IPS-15b (cell line): ENCODE measurements at regions not wholly inside any gene's neighbourhood (a gene's known extent, or its start where the extent isn't known, plus 50 kb on each side); places are given as distances from the start of the nearest gene placed in this dataset.

Source experiments
- H3K27me3 ChIP-seq: one replicate; pipeline ENCODE4 v1.6.1; 2013; ENCODE audit warnings: low read length; ENCODE audit not compliant: control insufficient read depth, insufficient read depth
- H3K36me3 ChIP-seq: one replicate; pipeline ENCODE4 v1.6.1; 2013; ENCODE audit warnings: low read length; ENCODE audit not compliant: control insufficient read depth, insufficient read depth
- H3K4me1 ChIP-seq: one replicate; pipeline ENCODE4 v1.6.1; 2013; ENCODE audit warnings: mild to moderate bottlenecking, low read length; ENCODE audit not compliant: control insufficient read depth, insufficient read depth
- H3K4me3 ChIP-seq: one replicate; pipeline ENCODE4 v1.5.1; 2013; ENCODE audit warnings: low read depth, low read length
- H3K9ac ChIP-seq: one replicate; pipeline ENCODE4 v1.6.1; 2013; ENCODE audit warnings: low read depth, mild to moderate bottlenecking, low read length
- H3K9me3 ChIP-seq: one replicate; pipeline ENCODE4 v1.6.1; 2013; ENCODE audit warnings: mild to moderate bottlenecking, low read length; ENCODE audit not compliant: control insufficient read depth, insufficient read depth

DNA sequence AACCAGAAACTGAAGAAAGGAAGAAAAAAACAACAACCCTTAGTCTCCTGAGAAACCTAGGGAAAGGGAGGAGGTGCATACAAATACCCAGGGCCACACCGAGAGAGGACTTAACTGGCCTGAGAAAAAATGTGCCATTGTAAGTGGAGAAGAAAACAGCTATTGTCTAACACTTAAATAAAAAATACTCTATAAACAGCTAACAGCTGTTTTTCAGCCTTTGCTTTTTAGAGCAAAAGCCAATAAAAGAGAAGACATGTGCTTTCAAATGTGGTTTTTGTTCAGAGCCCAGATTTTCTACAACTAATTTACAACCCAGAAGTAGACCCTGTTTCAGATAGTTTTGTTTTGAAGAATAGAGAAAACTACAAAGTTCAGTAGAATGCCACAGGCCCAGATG lies 56.0 kb upstream of the SLC22A16 start:
- H3K27me3 ChIP-seq: no peaks in the 10 kb centered on the region
- no peaks in the 10 kb centered on the region for H3K4me1 ChIP-seq
- H3K4me3 ChIP-seq: no peak overlapping the region
- H3K36me3 ChIP-seq: no peaks in the 10 kb centered on the region
- H3K9me3 ChIP-seq: peaks cover 4% of the 10 kb centered on the region
- no peak overlapping the region for H3K9ac ChIP-seq

DNA sequence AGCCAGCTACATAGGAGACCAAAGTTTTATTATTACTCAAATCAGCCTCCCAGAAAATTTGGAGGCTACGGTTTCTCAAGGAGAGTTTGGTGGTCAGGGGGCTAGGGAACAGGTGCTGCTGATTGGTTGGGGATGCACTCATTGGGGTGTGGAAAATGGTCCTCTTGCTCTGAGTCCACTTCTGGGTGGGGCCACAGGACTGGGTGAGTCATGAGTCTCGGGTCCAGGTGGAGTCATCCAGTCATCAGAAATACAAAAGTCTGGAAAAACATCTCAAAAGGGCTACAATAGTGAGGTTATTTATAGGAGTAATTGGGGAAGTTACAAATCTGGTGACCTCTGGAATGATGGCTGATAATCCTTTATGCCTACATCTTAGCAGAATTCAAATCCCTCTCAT lies 54.3 kb upstream of the SLC22A16 start:
- peaks cover 4% of the 10 kb centered on the region for H3K9me3 ChIP-seq
- H3K4me3 ChIP-seq: no peak overlapping the region
- no peaks in the 10 kb centered on the region for H3K4me1 ChIP-seq
- no peak overlapping the region for H3K9ac ChIP-seq
- no peaks in the 10 kb centered on the region for H3K27me3 ChIP-seq
- H3K36me3 ChIP-seq: no peaks in the 10 kb centered on the region

DNA sequence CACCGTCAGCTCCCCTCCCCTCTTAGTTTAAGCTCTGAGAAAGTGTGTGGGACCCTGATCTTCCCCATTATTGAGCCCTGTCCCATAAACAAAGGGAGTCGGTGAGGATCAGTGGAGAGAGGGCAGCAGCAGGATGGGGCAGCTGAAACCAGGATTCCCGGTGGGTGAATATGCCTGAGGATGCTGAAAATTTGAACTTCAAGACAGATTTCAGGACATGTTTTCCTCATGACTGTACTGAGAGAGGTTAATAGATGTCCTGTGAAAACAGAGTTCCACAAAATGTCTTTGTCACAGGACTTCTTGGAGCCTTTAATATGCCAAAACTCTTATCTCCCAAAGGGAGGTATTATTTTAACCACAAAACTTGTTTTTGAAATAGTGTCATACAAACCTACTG lies 53.5 kb upstream of the SLC22A16 start:
- Histone ChIP-seq H3K4me3 (no peak overlapping the region), H3K4me1 (no peaks in the 10 kb centered on the region), H3K36me3 (no peaks in the 10 kb centered on the region), H3K9ac (no peak overlapping the region), H3K27me3 (no peaks in the 10 kb centered on the region), H3K9me3 (peaks cover 2% of the 10 kb centered on the region)

DNA sequence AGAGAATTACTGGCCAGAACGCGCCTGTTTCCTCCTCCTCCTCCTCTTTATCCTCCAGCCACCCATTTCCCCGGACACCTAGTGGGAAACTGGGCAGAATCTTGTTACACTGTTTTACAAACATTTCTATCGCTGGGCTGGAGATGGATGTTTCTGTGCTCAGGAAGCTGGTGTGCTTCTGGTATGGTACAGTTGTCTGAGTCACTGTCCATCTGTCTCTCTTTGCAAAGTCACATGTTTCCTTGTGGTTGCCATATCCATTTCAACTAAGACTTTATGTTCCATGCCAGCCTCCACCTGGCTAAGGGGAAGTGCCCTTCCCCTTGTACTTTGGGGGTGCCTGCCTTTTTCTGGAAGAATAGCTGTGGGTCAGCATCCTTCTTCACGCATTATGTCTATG lies 52.9 kb upstream of the SLC22A16 start:
- Histone ChIP-seq H3K9ac (no peak overlapping the region), H3K4me1 (no peaks in the 10 kb centered on the region), H3K27me3 (no peaks in the 10 kb centered on the region), H3K9me3 (no peaks in the 10 kb centered on the region), H3K36me3 (no peaks in the 10 kb centered on the region), H3K4me3 (no peak overlapping the region)

DNA sequence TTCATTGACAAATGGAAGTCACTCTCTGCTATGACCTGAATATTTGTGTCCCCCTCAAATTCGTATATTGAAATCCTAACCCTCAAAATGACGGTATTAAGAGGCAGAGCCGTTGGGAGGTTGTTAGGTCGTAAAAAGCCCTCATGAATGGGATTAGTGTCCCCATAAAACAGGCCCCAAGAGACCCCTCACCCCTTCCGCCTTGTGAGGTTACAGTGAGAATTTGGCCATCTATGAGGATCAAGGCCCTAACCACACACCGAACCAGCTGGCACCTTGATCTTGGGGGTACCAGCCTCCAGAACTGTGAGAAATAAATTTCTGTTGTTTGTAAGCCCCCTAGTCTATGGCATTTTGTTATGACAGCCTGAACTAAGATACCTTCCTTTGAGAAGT lies 52.5 kb upstream of the SLC22A16 start:
- Histone ChIP-seq H3K4me3 (no peak overlapping the region), H3K9me3 (no peaks in the 10 kb centered on the region), H3K4me1 (no peaks in the 10 kb centered on the region), H3K36me3 (no peaks in the 10 kb centered on the region), H3K27me3 (no peaks in the 10 kb centered on the region), H3K9ac (no peak overlapping the region)

DNA sequence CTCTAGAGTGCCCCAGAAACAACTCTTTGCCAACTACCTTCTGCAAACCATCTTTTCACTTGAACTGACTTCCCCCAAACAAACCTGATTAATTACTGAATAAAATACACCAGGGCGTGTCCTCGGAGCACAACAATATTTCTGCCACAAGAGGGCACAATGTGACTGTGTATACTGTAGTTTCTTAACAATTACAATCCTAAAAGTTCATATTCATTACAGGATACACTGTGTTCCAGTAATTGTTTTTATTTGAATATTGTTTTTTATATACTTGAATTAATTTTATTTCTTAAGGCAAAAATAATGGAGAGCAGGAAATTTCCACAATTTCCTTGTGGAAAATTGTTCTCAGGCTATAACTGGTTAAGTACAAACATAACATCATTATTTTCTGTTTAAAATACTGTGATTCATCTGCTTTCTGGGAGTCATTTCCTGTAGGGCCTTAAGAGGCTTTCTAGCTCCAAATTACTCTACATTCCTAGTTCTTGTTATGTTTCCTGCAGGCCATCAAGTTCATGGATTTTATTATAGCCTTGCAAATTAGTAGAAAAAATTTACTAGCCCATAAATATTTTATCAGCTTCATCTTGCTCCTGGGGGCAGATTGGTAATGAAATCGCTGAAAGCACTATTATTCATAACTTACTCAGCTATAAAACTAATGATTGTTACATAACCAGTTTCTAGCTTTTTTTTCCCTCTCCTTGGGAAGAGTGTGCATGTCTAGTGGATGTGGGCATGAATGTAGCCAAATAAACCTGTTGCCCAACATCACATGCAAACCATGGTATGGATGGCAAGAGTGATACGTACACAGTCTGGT lies 51.9 kb upstream of the SLC22A16 start:
- no peaks in the 10 kb centered on the region for H3K36me3 ChIP-seq
- no peak overlapping the region for H3K4me3 ChIP-seq
- H3K4me1 ChIP-seq: no peaks in the 10 kb centered on the region
- H3K9me3 ChIP-seq: no peaks in the 10 kb centered on the region
- no peaks in the 10 kb centered on the region for H3K27me3 ChIP-seq
- H3K9ac ChIP-seq: no peak overlapping the region

DNA sequence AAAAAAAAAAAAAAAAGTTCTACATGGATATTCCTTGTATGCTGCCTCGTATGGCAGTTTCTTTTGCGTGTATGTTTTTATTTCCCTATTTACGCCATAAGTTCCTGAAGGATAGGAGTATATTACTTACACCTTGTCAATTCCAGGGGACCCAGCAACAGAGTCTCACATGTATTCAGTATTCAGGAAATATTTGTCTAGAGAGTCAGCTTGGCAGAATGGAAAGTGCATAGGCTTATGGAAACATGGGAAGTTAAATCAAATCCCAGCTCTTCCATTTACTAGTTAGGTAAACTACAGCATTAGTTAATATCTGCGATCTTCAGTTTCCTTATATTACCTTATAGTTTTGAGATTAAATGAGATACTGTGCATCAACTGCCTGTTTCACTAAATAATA lies 51.1 kb upstream of the SLC22A16 start:
- Histone ChIP-seq H3K4me1 (no peaks in the 10 kb centered on the region), H3K4me3 (no peak overlapping the region), H3K9ac (no peak overlapping the region), H3K27me3 (no peaks in the 10 kb centered on the region), H3K36me3 (no peaks in the 10 kb centered on the region), H3K9me3 (no peaks in the 10 kb centered on the region)

DNA sequence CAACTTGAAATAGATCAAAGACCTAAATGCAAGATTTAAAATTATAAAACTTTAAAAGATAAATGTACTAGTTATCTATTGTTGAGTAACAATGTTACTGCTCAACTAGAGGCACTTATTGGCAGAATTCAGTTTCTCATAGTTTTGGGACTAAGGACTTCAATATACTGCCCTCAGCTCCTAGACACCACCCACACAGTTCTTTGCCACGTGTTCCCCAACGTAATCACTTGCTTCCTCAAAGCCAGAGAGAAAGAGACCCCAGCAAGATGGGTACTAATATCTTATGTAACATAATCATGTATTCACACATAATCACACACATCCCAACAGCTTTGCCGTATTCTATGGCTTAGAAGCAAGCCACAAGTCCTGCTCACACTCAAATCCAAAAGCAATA lies 50.3 kb upstream of the SLC22A16 start:
- Histone ChIP-seq H3K9ac (no peak overlapping the region), H3K4me3 (no peak overlapping the region), H3K36me3 (no peaks in the 10 kb centered on the region), H3K27me3 (no peaks in the 10 kb centered on the region), H3K9me3 (no peaks in the 10 kb centered on the region), H3K4me1 (no peaks in the 10 kb centered on the region)
